ENCODE measurements at regions not wholly inside any gene's neighbourhood (a gene's known extent, or its start where the extent isn't known, plus 50 kb on each side); places are given as distances from the start of the nearest gene placed in this dataset.

GRCh38 chr15:45751629-45752028, 116.8 kb downstream of the SQOR start:
- Histone ChIP-seq H4K20me1 (ENCODE audit: low read depth, low read length) (no peaks in the 10 kb centered on the region), H3K27me3 (ENCODE audit: low read length) (no peaks in the 10 kb centered on the region), H3K36me3 (ENCODE audit: low read length) (no peaks in the 10 kb centered on the region), H3K4me2 (ENCODE audit: low read depth, low read length, poor library complexity, severe bottlenecking) (no peak overlapping the region), H3K9me3 (ENCODE audit: insufficient read depth, low read length) (no peaks in the 10 kb centered on the region), H3K27ac (ENCODE audit: low read depth, low read length) (no peak overlapping the region), H3K9ac (ENCODE audit: low read length) (no peak overlapping the region), H3K79me2 (ENCODE audit: insufficient read depth, low read length) (no peaks in the 10 kb centered on the region), H3K9me2 (replicated peaks; ENCODE audit: insufficient read depth, low read length) (no peaks in the 10 kb centered on the region; the same call in 1 of the 2 replicates), H3F3A (ENCODE audit: insufficient read depth) (no peaks in the 10 kb centered on the region), H3K4me3 (ENCODE audit: insufficient read depth, low read length, poor library complexity, severe bottlenecking) (no peak overlapping the region), H2AFZ (ENCODE audit: low read depth, low read length, severe bottlenecking) (no peak overlapping the region)
- TF ChIP-seq EZH2phosphoT487 (conservative IDR thresholded peaks at IDR 0.05; ENCODE audit: low read length): no peak
- TF ChIP-seq CTCF (IDR thresholded peaks at IDR 0.05; ENCODE audit: insufficient read depth, low read length, poor library complexity, severe bottlenecking): no peak

- Histone ChIP-seq H3K36me3 (ENCODE audit: low read length) (no peaks in the 10 kb centered on the region), H2AFZ (ENCODE audit: low read depth, low read length, severe bottlenecking) (no peak overlapping the region), H3K4me2 (ENCODE audit: low read depth, low read length, poor library complexity, severe bottlenecking) (no peak overlapping the region), H3F3A (ENCODE audit: insufficient read depth) (no peaks in the 10 kb centered on the region), H3K9me3 (ENCODE audit: insufficient read depth, low read length) (no peaks in the 10 kb centered on the region), H3K4me3 (ENCODE audit: insufficient read depth, low read length, poor library complexity, severe bottlenecking) (no peak overlapping the region), H3K27me3 (ENCODE audit: low read length) (no peaks in the 10 kb centered on the region), H3K27ac (ENCODE audit: low read depth, low read length) (no peak overlapping the region), H3K79me2 (ENCODE audit: insufficient read depth, low read length) (no peaks in the 10 kb centered on the region), H3K9me2 (replicated peaks; ENCODE audit: insufficient read depth, low read length) (no peaks in the 10 kb centered on the region), H3K9ac (ENCODE audit: low read length) (no peak overlapping the region), H4K20me1 (ENCODE audit: low read depth, low read length) (no peaks in the 10 kb centered on the region)
- no peak for TF ChIP-seq CTCF (IDR thresholded peaks at IDR 0.05; ENCODE audit: insufficient read depth, low read length, poor library complexity, severe bottlenecking)
- no peak for TF ChIP-seq EZH2phosphoT487 (conservative IDR thresholded peaks at IDR 0.05; ENCODE audit: low read length)
These were observed 125.1 kb downstream of the SQOR start for GRCh38 chr15:45759936-45760335.

GRCh38 chr15:45762726-45763125, 127.9 kb downstream of the SQOR start:
- no peak overlapping the region for H3K9ac ChIP-seq (ENCODE audit: low read length)
- no peaks in the 10 kb centered on the region for H3K36me3 ChIP-seq (ENCODE audit: low read length)
- H3K79me2 ChIP-seq (ENCODE audit: insufficient read depth, low read length): no peaks in the 10 kb centered on the region
- no peak overlapping the region for H3K27ac ChIP-seq (ENCODE audit: low read depth, low read length)
- no peaks in the 10 kb centered on the region for H3F3A ChIP-seq (ENCODE audit: insufficient read depth)
- no peak overlapping the region for H3K4me3 ChIP-seq (ENCODE audit: insufficient read depth, low read length, poor library complexity, severe bottlenecking)
- H2AFZ ChIP-seq (ENCODE audit: low read depth, low read length, severe bottlenecking): no peak overlapping the region
- no peaks in the 10 kb centered on the region for H3K9me3 ChIP-seq (ENCODE audit: insufficient read depth, low read length)
- no peak for TF ChIP-seq EZH2phosphoT487 (conservative IDR thresholded peaks at IDR 0.05; ENCODE audit: low read length)
- no peak for TF ChIP-seq CTCF (IDR thresholded peaks at IDR 0.05; ENCODE audit: insufficient read depth, low read length, poor library complexity, severe bottlenecking)
- H3K9me2 ChIP-seq (replicated peaks; ENCODE audit: insufficient read depth, low read length): no peaks in the 10 kb centered on the region
- H4K20me1 ChIP-seq (ENCODE audit: low read depth, low read length): no peaks in the 10 kb centered on the region
- H3K27me3 ChIP-seq (ENCODE audit: low read length): no peaks in the 10 kb centered on the region
- no peak overlapping the region for H3K4me2 ChIP-seq (ENCODE audit: low read depth, low read length, poor library complexity, severe bottlenecking)

Data from SU-DHL-6 (cell line).